SU-DHL-6 (cell line): ENCODE measurements at regions not wholly inside any gene's neighbourhood (a gene's known extent, or its start where the extent isn't known, plus 50 kb on each side); places are given as distances from the start of the nearest gene placed in this dataset.

Experiments
- EZH2phosphoT487 ChIP-seq: fragments of 200-600 bp; sonication (generic), shearing (Covaris generic); conservative IDR thresholded peaks from 2 replicates; pipeline ENCODE4 v1.6.1; 2018; ENCODE audit warnings: mild to moderate bottlenecking, antibody characterized with exemption, low read length, moderate library complexity, mixed read lengths
- TF ChIP-seq, protein P1 (sequence below): fragments of 200-600 bp; sonication (generic); IDR thresholded peaks from one replicate; pipeline ENCODE4 v1.5.1; 2017; ENCODE audit warnings: antibody characterized with exemption, mild to moderate bottlenecking, low read length, moderate library complexity; ENCODE audit not compliant: insufficient read depth, poor library complexity, severe bottlenecking

DNA sequence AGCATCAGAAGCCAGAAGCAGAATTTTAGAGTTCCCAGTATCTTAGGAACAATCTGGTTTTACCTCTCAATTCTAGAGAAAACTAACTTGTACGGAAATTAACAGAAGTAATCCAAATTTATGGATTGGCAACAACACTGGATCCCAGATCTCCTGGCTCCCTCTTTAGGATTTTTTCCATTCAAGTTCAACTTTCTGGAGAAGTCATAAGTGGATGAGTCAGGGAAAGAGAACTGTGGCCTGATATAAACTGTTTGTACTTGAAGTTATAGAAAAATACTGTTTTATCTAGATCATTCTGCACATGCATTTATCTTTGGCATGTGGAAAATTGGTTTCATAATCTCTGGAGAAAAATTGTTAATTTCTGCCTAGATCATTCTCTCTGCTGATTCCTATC is 380.4 kb downstream of the PCDH7 start:
- TF ChIP-seq, protein P1, sequence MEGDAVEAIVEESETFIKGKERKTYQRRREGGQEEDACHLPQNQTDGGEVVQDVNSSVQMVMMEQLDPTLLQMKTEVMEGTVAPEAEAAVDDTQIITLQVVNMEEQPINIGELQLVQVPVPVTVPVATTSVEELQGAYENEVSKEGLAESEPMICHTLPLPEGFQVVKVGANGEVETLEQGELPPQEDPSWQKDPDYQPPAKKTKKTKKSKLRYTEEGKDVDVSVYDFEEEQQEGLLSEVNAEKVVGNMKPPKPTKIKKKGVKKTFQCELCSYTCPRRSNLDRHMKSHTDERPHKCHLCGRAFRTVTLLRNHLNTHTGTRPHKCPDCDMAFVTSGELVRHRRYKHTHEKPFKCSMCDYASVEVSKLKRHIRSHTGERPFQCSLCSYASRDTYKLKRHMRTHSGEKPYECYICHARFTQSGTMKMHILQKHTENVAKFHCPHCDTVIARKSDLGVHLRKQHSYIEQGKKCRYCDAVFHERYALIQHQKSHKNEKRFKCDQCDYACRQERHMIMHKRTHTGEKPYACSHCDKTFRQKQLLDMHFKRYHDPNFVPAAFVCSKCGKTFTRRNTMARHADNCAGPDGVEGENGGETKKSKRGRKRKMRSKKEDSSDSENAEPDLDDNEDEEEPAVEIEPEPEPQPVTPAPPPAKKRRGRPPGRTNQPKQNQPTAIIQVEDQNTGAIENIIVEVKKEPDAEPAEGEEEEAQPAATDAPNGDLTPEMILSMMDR, result no peak
- no peak for TF ChIP-seq EZH2phosphoT487
